Hepatocyte (in vitro differentiated cells): ENCODE measurements at regions not wholly inside any gene's neighbourhood (a gene's known extent, or its start where the extent isn't known, plus 50 kb on each side); places are given as distances from the start of the nearest gene placed in this dataset.

Experiments used
- DNase-seq: peaks from one replicate; pipeline ENCODE4 v3.0.0-alpha.2; 2016; ENCODE audit warnings: low spot score
- H2AFZ ChIP-seq: fragments of 200-600 bp; sonication (generic); 2 replicates; pipeline ENCODE4 v1.6.0; 2016; ENCODE audit warnings: antibody characterized with exemption, mild to moderate bottlenecking
- H3K27ac ChIP-seq: fragments of 200-600 bp; sonication (generic); 2 replicates; pipeline ENCODE4 v1.5.1; 2016; ENCODE audit warnings: mild to moderate bottlenecking
- H3K27me3 ChIP-seq: fragments of 200-600 bp; sonication (generic); 2 replicates; pipeline ENCODE4 v1.6.1; 2016
- H3K36me3 ChIP-seq: fragments of 200-600 bp; sonication (generic); replicated peaks from 2 replicates; pipeline ENCODE4 v1.5.1; 2016; ENCODE audit warnings: low read depth; ENCODE audit not compliant: insufficient read depth
- H3K4me1 ChIP-seq: fragments of 200-600 bp; sonication (generic); 2 replicates; pipeline ENCODE4 v1.5.1; 2016; ENCODE audit warnings: mild to moderate bottlenecking, moderate library complexity; ENCODE audit not compliant: insufficient read depth
- H3K4me2 ChIP-seq: fragments of 200-600 bp; sonication (generic); 2 replicates; pipeline ENCODE4 v1.6.0; 2016
- H3K4me3 ChIP-seq: fragments of 200-600 bp; sonication (generic); 2 replicates; pipeline ENCODE4 v1.5.1; 2016; ENCODE audit warnings: mild to moderate bottlenecking
- H3K79me2 ChIP-seq: fragments of 200-600 bp; sonication (generic); 2 replicates; pipeline ENCODE4 v1.6.0; 2017; ENCODE audit warnings: mild to moderate bottlenecking
- H3K9me2 ChIP-seq: fragments of 200-600 bp; sonication (generic); replicated peaks from 2 replicates; pipeline ENCODE4 v1.6.0; 2017; ENCODE audit warnings: mild to moderate bottlenecking; ENCODE audit not compliant: insufficient read depth
- H3K9me3 ChIP-seq: fragments of 200-600 bp; sonication (generic); 2 replicates; pipeline ENCODE4 v1.5.1; 2016; ENCODE audit warnings: low read depth, mild to moderate bottlenecking
- H4K20me1 ChIP-seq: fragments of 200-600 bp; sonication (generic); 2 replicates; pipeline ENCODE4 v1.6.0; 2016; ENCODE audit warnings: mild to moderate bottlenecking; ENCODE audit not compliant: insufficient read depth, poor library complexity, severe bottlenecking
- EZH2 ChIP-seq: fragments of 200-600 bp; sonication (generic); IDR thresholded peaks from 2 replicates; pipeline ENCODE4 v1.6.1; 2016; ENCODE audit warnings: antibody characterized with exemption, mild to moderate bottlenecking, borderline replicate concordance
- EZH2phosphoT487 ChIP-seq: fragments of 200-600 bp; sonication (generic); IDR thresholded peaks from one replicate; pipeline ENCODE4 v1.6.1; 2018; ENCODE audit warnings: antibody characterized with exemption, mild to moderate bottlenecking, low read depth, moderate library complexity; ENCODE audit not compliant: unreplicated experiment, severe bottlenecking
- WGBS: methylation state at CpG from one replicate; pipeline ENCODE4 v1.1.6; 2016; ENCODE audit warnings: low lambda C conversion rate; ENCODE audit errors: missing lambda C conversion rate; 5-methylcytosine and 5-hydroxymethylcytosine counted together
- TF ChIP-seq, protein P1 (sequence below): fragments of 200-600 bp; sonication (generic); IDR thresholded peaks from 2 replicates; pipeline ENCODE4 v1.5.1; 2016; ENCODE audit warnings: antibody characterized with exemption, mild to moderate bottlenecking; ENCODE audit not compliant: poor library complexity

DNA sequence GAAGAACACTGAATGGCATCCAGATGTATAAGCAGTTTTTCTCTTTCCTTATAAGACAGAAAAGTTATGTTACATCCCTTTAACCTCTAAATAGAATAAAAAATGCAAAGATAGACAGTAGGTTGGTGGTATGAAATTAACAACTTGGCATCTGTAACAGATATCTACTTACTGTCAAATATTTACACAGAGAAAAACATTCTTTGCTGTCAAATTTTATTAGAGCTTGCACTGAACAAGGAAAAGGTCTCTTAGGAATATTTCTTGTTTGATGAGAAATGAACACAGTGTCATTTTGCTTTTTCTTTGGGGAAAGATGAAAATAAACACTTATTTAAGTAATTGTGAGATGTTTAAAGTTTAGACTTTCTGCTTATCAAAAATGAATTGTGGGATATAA is 65.6 kb upstream of the PCDH15 start:
- H3K79me2 ChIP-seq = no peaks in the 10 kb centered on the region
- H4K20me1 ChIP-seq = no peaks in the 10 kb centered on the region
- no peaks in the 10 kb centered on the region for H3K4me1 ChIP-seq
- no peaks in the 10 kb centered on the region for H3K9me2 ChIP-seq
- H3K36me3 ChIP-seq = no peaks in the 10 kb centered on the region
- no peaks in the 10 kb centered on the region for H3K27me3 ChIP-seq
- no peak overlapping the region for H3K27ac ChIP-seq
- no peak overlapping the region for H3K4me2 ChIP-seq
- no peak overlapping the region for H3K4me3 ChIP-seq
- H2AFZ ChIP-seq = no peak overlapping the region
- TF ChIP-seq, protein P1, sequence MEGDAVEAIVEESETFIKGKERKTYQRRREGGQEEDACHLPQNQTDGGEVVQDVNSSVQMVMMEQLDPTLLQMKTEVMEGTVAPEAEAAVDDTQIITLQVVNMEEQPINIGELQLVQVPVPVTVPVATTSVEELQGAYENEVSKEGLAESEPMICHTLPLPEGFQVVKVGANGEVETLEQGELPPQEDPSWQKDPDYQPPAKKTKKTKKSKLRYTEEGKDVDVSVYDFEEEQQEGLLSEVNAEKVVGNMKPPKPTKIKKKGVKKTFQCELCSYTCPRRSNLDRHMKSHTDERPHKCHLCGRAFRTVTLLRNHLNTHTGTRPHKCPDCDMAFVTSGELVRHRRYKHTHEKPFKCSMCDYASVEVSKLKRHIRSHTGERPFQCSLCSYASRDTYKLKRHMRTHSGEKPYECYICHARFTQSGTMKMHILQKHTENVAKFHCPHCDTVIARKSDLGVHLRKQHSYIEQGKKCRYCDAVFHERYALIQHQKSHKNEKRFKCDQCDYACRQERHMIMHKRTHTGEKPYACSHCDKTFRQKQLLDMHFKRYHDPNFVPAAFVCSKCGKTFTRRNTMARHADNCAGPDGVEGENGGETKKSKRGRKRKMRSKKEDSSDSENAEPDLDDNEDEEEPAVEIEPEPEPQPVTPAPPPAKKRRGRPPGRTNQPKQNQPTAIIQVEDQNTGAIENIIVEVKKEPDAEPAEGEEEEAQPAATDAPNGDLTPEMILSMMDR = no peak
- TF ChIP-seq EZH2 (no peak), EZH2phosphoT487 (no peak)
- no peak for DNase-seq
- H3K9me3 ChIP-seq = no peaks in the 10 kb centered on the region

DNA sequence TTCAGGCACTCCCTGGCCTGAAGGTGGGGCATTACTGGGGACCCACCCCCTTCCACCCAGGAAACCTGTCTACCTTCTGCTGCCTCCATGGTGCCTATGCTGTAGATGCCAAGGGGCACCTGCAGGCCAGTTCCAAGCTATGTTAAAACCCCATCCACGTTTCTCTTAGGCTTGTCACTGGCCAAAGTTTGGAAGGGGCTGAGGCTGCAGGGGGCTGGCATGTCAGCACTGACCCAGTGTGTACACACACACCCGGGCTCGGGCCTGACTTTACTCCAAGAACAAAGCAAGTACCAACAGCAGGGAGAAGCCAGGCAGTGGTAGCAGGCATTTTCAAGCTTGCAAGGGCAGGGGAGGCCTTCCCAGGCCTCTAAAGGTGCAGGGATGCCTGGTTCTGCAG is 53.8 kb upstream of the PCDH15 start:
- Histone ChIP-seq H3K79me2 (no peaks in the 10 kb centered on the region), H3K9me3 (no peaks in the 10 kb centered on the region), H2AFZ (no peak overlapping the region), H3K36me3 (no peaks in the 10 kb centered on the region), H3K27ac (no peak overlapping the region), H3K27me3 (no peaks in the 10 kb centered on the region), H3K4me2 (no peak overlapping the region), H3K9me2 (no peaks in the 10 kb centered on the region), H3K4me1 (no peaks in the 10 kb centered on the region), H4K20me1 (no peaks in the 10 kb centered on the region), H3K4me3 (no peak overlapping the region)
- TF ChIP-seq, protein P1 = no peak
- no peak for TF ChIP-seq EZH2
- no peak for TF ChIP-seq EZH2phosphoT487
- 86% methylated on average over 3 of the region's 3 CpGs for WGBS
- DNase-seq = no peak

DNA sequence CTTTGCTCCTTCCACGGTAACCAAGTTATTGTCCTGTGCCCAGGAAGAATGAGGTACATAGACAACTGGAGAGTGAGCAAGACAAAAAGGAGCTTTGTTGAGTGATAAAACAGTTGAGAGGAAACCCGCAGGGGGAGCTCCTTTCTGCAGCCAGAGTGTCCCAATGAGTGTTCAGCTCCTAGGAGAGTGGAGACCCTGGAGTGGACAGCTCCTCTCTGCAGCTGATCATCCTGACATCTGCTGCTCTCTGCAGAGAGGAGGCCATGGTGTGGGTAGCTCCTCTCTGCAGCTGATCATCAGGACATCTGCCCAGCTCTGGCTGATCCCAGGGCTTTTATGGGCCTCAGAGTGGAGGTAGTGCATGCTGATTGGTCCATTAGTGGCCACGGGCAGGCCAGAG is 53.4 kb upstream of the PCDH15 start:
- Histone ChIP-seq H3K9me3 (no peaks in the 10 kb centered on the region), H3K4me3 (no peak overlapping the region), H2AFZ (no peak overlapping the region), H3K27me3 (no peaks in the 10 kb centered on the region), H3K79me2 (no peaks in the 10 kb centered on the region), H4K20me1 (no peaks in the 10 kb centered on the region), H3K27ac (no peak overlapping the region), H3K4me1 (no peaks in the 10 kb centered on the region), H3K9me2 (no peaks in the 10 kb centered on the region), H3K4me2 (no peak overlapping the region), H3K36me3 (no peaks in the 10 kb centered on the region)
- whole genome bisulfite sequencing = 81% methylated on average over 3 of the region's 3 CpGs
- TF ChIP-seq, protein P1 = no peak
- no peak for DNase-seq

DNA sequence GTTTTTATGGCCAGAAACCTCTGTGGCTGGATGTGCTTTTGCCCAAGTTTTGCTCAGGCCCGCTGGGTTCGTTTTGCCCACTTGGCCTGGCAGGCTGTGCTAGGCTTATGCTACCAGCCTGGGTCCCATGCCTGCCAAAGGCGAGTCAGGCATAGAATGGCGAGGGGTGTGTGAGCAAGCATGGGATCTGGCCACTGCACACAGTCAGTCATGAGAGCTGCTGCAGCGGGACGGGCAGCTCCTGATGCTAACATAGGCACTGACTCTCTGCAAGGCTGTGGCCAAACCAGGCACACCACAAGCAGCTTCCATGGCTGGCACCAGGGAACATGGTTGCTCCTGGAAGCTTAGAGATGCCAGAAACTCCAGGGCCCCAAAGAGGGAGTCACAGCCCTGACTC is 52.9 kb upstream of the PCDH15 start:
- Histone ChIP-seq H3K79me2 (no peaks in the 10 kb centered on the region), H3K4me2 (no peak overlapping the region), H3K4me1 (no peaks in the 10 kb centered on the region), H3K36me3 (no peaks in the 10 kb centered on the region), H3K27me3 (no peaks in the 10 kb centered on the region), H2AFZ (no peak overlapping the region), H3K9me3 (no peaks in the 10 kb centered on the region), H3K9me2 (no peaks in the 10 kb centered on the region), H3K27ac (no peak overlapping the region), H4K20me1 (no peaks in the 10 kb centered on the region), H3K4me3 (no peak overlapping the region)
- TF ChIP-seq, protein P1 = no peak
- TF ChIP-seq EZH2phosphoT487 (no peak), EZH2 (no peak)
- no peak for DNase-seq
- 95% methylated on average over 6 of the region's 6 CpGs for WGBS
